Heart left ventricle (tissue), 16 donors: ENCODE measurements at regions not wholly inside any gene's neighbourhood (a gene's known extent, or its start where the extent isn't known, plus 50 kb on each side); places are given as distances from the start of the nearest gene placed in this dataset.
"Not testable (repeated sequence)": the region's sequence is repeated elsewhere in the genome, so short reads cannot be mapped to it uniquely, and the experiment has no call there.

Experiments
- ATAC-seq, 4 donors: fragments of 200-7000 bp; cut with Tn5 transposase; one replicate each; pipeline ENCODE4 v1.9.1; 2020 to 2022; ENCODE audit warnings: moderate library complexity in 4 of 4, mild to moderate bottlenecking in 3 of 4, moderate number of reproducible peaks in 1 of 4
- DNase-seq, 5 donors: peaks; one replicate each; pipeline ENCODE4 v3.0.0-alpha.2; 2020
- H3K27ac ChIP-seq, 12 donors: fragments of 200-600 bp; sonication (generic) in 4 of 12; one replicate each; pipeline versions ENCODE4 v1.5.0 to v1.8.0; 2016 to 2022; ENCODE audit warnings: mild to moderate bottlenecking in 2 of 12
- H3K27me3 ChIP-seq, 9 donors: fragments of 200-600 bp; sonication (generic) in 2 of 9; one replicate each; pipeline versions ENCODE4 v1.5.1 to v1.8.0; 2016 to 2022; ENCODE audit warnings: mild to moderate bottlenecking in 3 of 9
- H3K36me3 ChIP-seq, 9 donors: fragments of 200-600 bp; sonication (generic) in 2 of 9; one replicate each; pipeline versions ENCODE4 v1.5.0 to v1.8.0; 2018 to 2022; ENCODE audit warnings: mild to moderate bottlenecking in 2 of 9
- H3K4me1 ChIP-seq, 12 donors: fragments of 200-600 bp; sonication (generic) in 4 of 12; one replicate each; pipeline versions ENCODE4 v1.5.0 to v1.8.0; 2016 to 2022; ENCODE audit warnings: mild to moderate bottlenecking in 3 of 12
- H3K4me3 ChIP-seq, 12 donors: fragments of 200-600 bp; sonication (generic) in 4 of 12; one replicate each; pipeline versions ENCODE4 v1.5.0 to v1.8.0; 2017 to 2022; ENCODE audit warnings: mild to moderate bottlenecking in 9 of 12, moderate library complexity in 4 of 12
- H3K9me3 ChIP-seq, 12 donors: fragments of 200-600 bp; sonication (generic) in 4 of 12; one replicate each; pipeline versions ENCODE4 v1.5.0 to v1.8.0; 2016 to 2022; ENCODE audit warnings: mild to moderate bottlenecking in 1 of 12
- WGBS, 4 donors: extraction: QIAGEN DNeasy Blood & Tissue Kit in 2 of 4; methylation state at CpG; one replicate each; pipeline versions ENCODE4 v1.1.5 to v1.1.7; 2013 to 2018; 5-methylcytosine and 5-hydroxymethylcytosine counted together
- intact Hi-C, 10 donors: fragments of 100-400 bp; cut with DNase I; formaldehyde crosslinking; loops; one replicate each; pipeline versions ENCODE4 v1.11.1 to v1.14.2; 2022
- donor health status: ischemic (EF 13 %, LVEDD 7.1; RV severe dilation, severe dysfunction).
- donor health status: healthy with polysubstance abuse.
- donor health status: DM: no; HTN: yes; CAD: no.
- donor health status: DM: no; HTN: no; CAD: no.
- donor health status: ischemic (EF 25% LVEDD 6.9; RV normal size, moderate dysfunction).
- donor health status: ischemic (EF 25% LVEDD 5.7; RV mildly dilated, moderate dysfunction).
- donor health status: healthy.
- donor health status: DM: yes; HTN: yes; CAD: no.
- donor health status: ischemic (EF 35%, LVEDD 5.7; RV mildly dilated, moderate dysfunction).
- donor health status: nonischemic (EF 11% LVEDD 7.7; RV severe dilation, severe dysfunction).
- donor health status: DM: yes; HTN: yes; CAD: no.
- donor health status: PGD.
- donor health status: ischemic (EF 29% LVEDD 5.4; RV normal size, mild dysfunction).
- donor health status: nonischemic (EF 23%, LVEDD 6.1; RV moderate dilation, normal function).

DNA sequence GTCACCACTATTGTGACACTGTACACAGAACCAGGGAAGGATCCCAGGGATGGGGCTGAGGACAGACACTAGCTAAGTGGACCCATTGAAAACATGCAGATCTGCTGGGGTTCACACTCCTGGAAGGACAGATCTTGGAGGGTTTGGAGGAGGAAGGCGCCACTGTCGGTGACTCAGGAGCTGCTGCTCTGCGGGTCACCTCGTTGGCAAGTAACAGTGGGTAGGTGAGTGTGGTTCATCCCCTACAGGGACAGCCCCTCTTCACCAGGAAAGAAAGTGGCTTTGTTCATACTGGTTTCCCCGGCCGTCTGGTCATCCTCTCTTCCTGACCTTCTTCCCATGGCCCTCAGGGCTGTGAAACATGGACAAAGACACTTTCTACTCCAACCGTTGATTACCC, 139.5 kb downstream of the POTEB start:
- H3K27me3 ChIP-seq, ATAC-seq, H3K9me3 ChIP-seq, H3K27ac ChIP-seq, H3K4me3 ChIP-seq, H3K36me3 ChIP-seq, intact Hi-C loops, DNase-seq, H3K4me1 ChIP-seq: not testable (repeated sequence)
- no CpG with 5 or more reads among the region's 7 CpGs for WGBS, 4 donors

DNA sequence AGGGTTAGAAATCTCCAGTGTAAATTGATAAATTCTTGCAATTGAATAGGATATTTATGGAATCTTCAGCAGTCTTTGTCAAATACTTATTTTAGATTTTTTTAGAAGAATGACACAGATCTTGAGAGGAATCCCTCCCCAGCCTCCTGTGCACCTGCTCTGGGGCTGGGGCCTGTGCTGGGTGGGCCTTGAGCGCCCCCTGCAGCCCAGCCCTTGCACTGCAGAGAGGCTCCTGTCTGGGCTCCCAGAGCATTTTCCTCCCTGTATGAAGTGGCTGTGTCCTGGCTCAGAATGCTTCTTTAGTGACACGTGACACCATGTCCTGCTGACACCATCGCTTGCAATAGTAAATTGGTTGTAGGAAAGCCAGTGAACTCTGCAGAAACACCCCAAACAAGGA, 141.1 kb downstream of the POTEB start:
- not testable (repeated sequence) for H3K36me3 ChIP-seq

DNA sequence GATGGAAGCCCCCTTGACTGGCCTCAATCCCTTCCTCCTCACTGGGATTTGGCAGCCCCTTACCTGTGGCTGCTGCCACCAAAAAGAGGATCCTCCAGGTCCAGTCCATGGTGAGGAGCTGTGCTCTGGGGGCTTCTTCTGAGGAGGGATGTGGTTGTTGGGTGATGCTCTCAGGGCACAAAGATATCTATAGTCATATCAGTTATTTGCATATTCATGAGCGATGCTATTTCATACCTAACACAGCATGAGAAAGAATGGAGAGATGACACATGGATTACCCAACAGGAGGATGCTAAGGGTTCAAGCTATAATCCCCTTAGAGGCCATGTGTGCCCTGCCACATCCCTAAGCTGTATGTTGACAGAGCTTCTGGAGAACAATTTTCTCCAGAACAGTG, 141.7 kb downstream of the POTEB start:
- H3K4me3 ChIP-seq, H3K27me3 ChIP-seq, DNase-seq, intact Hi-C loops, H3K9me3 ChIP-seq, H3K27ac ChIP-seq, H3K4me1 ChIP-seq, ATAC-seq, H3K36me3 ChIP-seq: not testable (repeated sequence)
- WGBS, 4 donors: no CpG with 5 or more reads among the region's 1 CpG

More for the DNA sequence above, 141.1 kb downstream of the POTEB start:
- H3K27ac ChIP-seq, intact Hi-C loops, ATAC-seq, DNase-seq, H3K9me3 ChIP-seq, H3K27me3 ChIP-seq, H3K4me3 ChIP-seq, H3K4me1 ChIP-seq: not testable (repeated sequence)
- no CpG with 5 or more reads among the region's 3 CpGs for WGBS, 4 donors

DNA sequence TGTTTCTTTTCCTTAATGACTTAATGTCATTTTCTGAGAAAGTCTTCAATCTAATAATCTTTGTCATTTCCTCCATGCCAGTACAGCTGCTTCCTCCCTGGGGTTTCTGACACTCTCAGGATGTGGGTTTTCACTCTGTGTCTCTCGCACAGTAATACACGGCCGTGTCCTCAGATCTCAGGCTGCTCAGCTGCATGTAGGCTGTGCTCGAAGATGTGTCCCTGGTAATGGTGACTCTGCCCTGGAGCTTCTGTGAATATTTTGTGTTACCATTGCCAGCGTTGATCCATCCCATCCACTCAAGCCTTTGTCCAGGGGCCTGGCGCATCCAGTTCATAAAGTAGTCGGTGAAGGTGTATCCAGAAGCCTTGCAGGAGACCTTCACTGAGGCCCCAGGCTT, 142.2 kb downstream of the POTEB start:
- H3K27me3 ChIP-seq, H3K36me3 ChIP-seq, H3K9me3 ChIP-seq, H3K4me1 ChIP-seq, H3K27ac ChIP-seq, DNase-seq, H3K4me3 ChIP-seq, ATAC-seq, intact Hi-C loops: not testable (repeated sequence)
- no CpG with 5 or more reads among the region's 7 CpGs for WGBS, 4 donors

DNA sequence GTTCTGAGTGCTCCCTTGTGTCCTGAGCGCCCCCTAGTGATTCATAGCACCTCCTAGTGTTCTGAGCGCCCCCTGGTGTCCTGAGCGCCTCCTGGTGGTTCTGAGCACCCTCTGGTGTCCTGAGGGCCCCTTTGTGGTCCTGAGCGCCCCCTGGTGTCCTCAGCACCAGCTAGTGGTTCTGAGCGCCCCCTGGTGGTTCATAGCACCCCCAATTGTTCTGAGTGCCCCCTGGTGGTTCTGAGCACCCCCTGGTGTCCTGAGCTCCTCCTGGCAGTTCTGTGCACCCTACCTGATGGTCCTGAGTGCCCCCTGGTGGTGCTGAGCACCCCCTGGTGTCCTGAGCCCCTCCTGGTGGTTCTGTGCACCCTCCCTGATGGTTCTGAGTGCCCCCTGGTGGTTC, 146.0 kb downstream of the POTEB start:
- ATAC-seq, intact Hi-C loops: not testable (repeated sequence)
- no CpG with 5 or more reads among the region's 5 CpGs for WGBS, 4 donors

DNA sequence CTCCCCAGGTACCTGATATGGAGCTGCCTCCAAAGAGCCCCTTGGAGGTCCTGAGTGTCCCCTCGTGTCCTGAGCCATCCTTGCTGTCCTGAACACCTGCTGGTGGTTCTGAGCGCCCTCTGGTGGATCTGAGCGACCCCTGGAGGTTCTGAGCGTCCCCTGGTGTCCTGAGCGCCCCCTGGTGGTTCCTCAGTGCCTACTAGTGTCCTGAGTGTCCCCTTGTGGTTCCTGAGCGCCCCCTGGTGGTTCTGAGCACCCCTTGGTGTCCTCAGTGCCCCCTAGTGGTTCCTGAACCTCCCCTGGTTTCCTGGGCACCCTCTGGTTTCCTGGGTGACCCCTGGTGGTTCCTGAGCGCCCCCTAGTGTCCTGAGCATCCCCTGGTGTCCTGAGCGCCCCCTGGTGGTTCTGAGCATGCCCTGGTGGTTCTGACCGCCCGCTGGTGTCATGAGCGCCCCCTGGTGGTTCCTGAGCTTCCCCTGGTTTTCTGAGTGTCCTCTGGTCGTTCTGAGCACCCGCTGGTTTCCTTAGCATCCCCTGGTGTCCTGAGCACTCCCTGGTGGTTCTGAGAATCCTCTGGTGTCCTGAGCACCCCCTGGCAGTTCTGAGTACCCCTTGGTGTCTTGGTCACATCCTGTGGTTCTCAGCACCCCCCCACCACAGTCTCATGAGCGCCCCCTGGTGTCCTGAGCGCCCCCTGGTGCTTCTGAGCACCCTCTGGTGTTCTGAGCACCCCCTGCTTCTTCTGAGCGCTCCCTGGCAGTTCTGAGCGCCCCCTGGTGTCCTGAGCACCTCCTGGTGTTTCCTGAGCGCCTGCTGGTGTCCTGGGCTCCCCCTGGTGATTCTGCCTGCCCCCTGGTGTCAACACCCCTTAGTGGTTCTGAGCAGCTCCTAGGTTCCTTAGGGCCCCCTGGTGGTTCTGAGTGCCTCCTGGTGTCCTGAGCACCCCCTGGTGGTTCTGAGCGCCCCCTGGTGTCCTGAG, 146.8 kb downstream of the POTEB start:
- ATAC-seq: peak in 3 of 4 donors; percentile 52 to 63 (median 62)
- H3K4me1 ChIP-seq, H3K4me3 ChIP-seq, H3K36me3 ChIP-seq, H3K27ac ChIP-seq, intact Hi-C loops, H3K9me3 ChIP-seq, H3K27me3 ChIP-seq, DNase-seq: not testable (repeated sequence)
- no CpG with 5 or more reads among the region's 19 CpGs for WGBS, 4 donors

More for the DNA sequence above, 146.0 kb downstream of the POTEB start:
- not testable (repeated sequence) for H3K27me3 ChIP-seq, H3K36me3 ChIP-seq, DNase-seq, H3K9me3 ChIP-seq, H3K4me3 ChIP-seq, H3K4me1 ChIP-seq, H3K27ac ChIP-seq

DNA sequence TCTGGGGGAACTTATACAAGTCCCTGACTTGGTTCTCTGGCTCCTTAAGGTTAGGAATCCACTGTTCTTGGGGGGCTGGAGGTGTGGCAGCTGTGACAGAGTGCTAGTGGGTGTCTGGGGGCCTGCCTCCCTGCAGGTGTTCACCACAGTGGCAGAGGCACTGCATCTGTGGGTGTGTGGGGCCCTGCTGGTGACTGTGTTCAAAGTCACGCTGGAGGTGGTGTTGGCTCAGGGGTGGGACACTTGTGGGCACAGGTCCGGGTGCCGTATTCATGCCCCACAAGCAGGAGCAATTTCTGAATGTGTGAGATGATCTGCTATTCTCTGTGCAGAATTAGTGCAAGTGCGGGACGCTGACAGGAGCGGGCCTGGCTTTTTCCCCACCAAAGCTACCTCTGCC, 152.5 kb downstream of the POTEB start:
- H3K27ac ChIP-seq, H3K9me3 ChIP-seq, H3K36me3 ChIP-seq, H3K27me3 ChIP-seq, ATAC-seq, H3K4me1 ChIP-seq, intact Hi-C loops, H3K4me3 ChIP-seq: not testable (repeated sequence)
- no CpG with 5 or more reads among the region's 6 CpGs for WGBS, 4 donors
- peak in 1 of 5 donors; percentile 10 for DNase-seq

DNA sequence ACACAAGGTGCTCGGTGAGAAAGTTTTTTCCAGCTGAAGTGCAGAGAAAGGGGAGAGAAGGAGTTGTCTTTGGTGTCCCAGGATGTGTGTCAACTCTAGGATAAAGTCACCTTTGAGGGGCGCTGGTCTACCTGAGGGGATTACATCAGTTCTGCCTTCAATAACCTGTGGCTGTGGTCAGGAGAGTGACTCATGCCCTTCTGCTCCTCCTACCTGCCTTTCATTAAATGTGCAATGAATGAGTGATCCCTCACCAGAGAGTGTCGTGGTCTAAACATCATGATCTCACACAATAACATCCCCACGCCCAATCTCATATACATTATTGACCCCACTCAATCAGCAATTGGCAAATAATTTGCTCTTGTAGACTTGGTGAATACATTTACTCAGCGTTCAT, 156.4 kb downstream of the POTEB start:
- DNase-seq, intact Hi-C loops, H3K36me3 ChIP-seq, H3K27ac ChIP-seq, H3K4me1 ChIP-seq, H3K4me3 ChIP-seq, ATAC-seq, H3K27me3 ChIP-seq, H3K9me3 ChIP-seq: not testable (repeated sequence)
- no CpG with 5 or more reads among the region's 5 CpGs for WGBS, 4 donors

DNA sequence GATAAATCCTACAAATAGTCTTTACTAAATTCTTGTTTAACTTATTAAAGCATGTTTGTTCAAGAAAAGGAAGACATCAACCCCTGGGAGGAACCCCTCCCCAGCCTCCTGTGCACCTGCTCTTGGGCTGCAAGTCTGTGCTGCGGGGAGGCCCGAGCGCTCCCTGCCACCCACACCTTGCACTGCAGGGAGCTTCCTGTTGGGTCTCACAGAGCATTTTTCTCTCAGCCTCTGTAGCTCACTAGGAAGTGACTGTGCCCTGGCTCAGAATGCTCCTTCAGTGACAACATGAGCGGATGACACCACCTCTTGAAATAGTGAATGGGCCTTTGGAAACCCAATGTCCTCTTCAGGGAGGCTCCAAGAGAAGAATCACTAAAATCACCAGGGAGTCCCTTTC, 158.8 kb downstream of the POTEB start:
- DNase-seq, intact Hi-C loops, H3K4me3 ChIP-seq, H3K4me1 ChIP-seq, H3K27ac ChIP-seq, H3K9me3 ChIP-seq, H3K27me3 ChIP-seq, H3K36me3 ChIP-seq: not testable (repeated sequence)
- WGBS, 4 donors: no CpG with 5 or more reads among the region's 4 CpGs
- ATAC-seq: peak in 1 of 4 donors; percentile 32

DNA sequence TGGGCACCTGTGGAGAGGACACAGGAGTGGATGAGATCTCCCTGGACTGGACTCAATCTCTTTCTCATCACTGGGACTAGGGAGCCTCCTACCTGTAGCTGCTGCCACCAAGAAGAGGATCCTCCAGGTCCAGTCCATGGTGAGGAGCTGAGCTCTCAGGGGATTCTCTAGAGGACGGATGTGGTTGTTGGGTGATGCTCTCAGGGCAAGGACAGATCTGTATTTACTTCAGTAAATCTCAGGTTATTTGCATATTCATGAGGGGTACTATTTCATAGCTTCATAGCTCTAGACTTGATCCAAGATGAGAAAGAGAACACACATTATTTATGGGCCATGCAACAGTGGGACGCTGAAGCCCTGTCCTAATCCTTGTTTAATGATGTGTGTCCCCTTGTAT, 159.4 kb downstream of the POTEB start:
- H3K9me3 ChIP-seq, DNase-seq, H3K36me3 ChIP-seq, ATAC-seq, H3K27ac ChIP-seq, intact Hi-C loops, H3K4me1 ChIP-seq, H3K27me3 ChIP-seq, H3K4me3 ChIP-seq: not testable (repeated sequence)
- no CpG with 5 or more reads among the region's 2 CpGs for WGBS, 4 donors

DNA sequence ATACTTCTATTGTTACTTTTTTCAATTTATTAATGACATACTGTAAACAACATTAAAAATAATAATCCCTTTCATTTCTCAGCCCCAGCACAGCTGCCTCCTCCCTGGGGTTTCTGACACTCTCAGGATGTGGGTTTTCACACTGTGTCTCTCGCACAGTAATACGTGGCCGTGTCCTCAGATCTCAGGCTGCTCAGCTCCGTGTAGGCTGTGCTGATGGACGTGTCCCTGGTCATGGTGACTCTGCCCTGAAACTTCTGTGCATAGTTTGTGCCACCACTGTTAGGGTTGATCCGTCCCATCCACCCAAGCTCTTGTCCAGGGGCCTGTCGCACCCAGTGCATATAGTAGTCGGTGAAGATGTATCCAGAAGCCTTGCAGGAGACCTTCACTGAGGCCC, 159.9 kb downstream of the POTEB start:
- intact Hi-C loops: not testable (repeated sequence)
- no CpG with 5 or more reads among the region's 8 CpGs for WGBS, 4 donors

More for the DNA sequence above, 159.9 kb downstream of the POTEB start:
- not testable (repeated sequence) for H3K4me3 ChIP-seq, ATAC-seq, H3K9me3 ChIP-seq, DNase-seq, H3K4me1 ChIP-seq, H3K27me3 ChIP-seq, H3K36me3 ChIP-seq, H3K27ac ChIP-seq
